CD4-positive, alpha-beta T cell (primary cell): ENCODE measurements at regions not wholly inside any gene's neighbourhood (a gene's known extent, or its start where the extent isn't known, plus 50 kb on each side); places are given as distances from the start of the nearest gene placed in this dataset.

Experiments
- ATAC-seq: fragments of 200-7000 bp; cut with Tn5 transposase; one replicate; pipeline ENCODE4 v1.10.0; 2022; ENCODE audit warnings: mild to moderate bottlenecking; ENCODE audit not compliant: poor library complexity
- CTCF ChIA-PET: fragments of 350-600 bp; sonication (Branson Sonifier 250); formaldehyde crosslinking; loops from one replicate; lab custom pipeline; 2021; ENCODE audit warnings: antibody characterized with exemption, inconsistent platforms; lab: Charles Lee
- POLR2A ChIA-PET: fragments of 350-600 bp; sonication (Branson Sonifier 250); formaldehyde crosslinking; loops from one replicate; lab custom pipeline; 2021; ENCODE audit warnings: antibody characterized with exemption, inconsistent platforms; lab: Charles Lee
- DNase-seq, 14 experiments: peaks; one replicate each; pipeline ENCODE4 v3.0.0-alpha.2; 2013 to 2020; ENCODE audit warnings: mixed read lengths in 2 of 14
- H3K27ac ChIP-seq, 2 donors: one replicate each; pipeline versions ENCODE4 v1.5.1 to v1.7.0; 2013; ENCODE audit warnings: low read length in 2 of 2, low read depth in 1 of 2, mild to moderate bottlenecking in 1 of 2
- H3K27me3 ChIP-seq, 2 experiments: 1 replicate in 1 of 2; 2 replicates in 1 of 2; pipeline versions ENCODE4 v1.6.1 to v1.7.0; 2013; ENCODE audit warnings: low read length in 2 of 2, control low read depth in 1 of 2, mild to moderate bottlenecking in 1 of 2, moderate library complexity in 1 of 2; ENCODE audit not compliant: insufficient read depth in 2 of 2, control insufficient read depth in 1 of 2
- H3K36me3 ChIP-seq: one replicate; pipeline ENCODE4 v1.6.1; 2013; ENCODE audit warnings: low read length, control low read depth; ENCODE audit not compliant: insufficient read depth
- H3K4me1 ChIP-seq: one replicate; pipeline ENCODE4 v1.6.1; 2013; ENCODE audit warnings: low read length, control low read depth; ENCODE audit not compliant: insufficient read depth
- H3K4me3 ChIP-seq: one replicate; pipeline ENCODE4 v1.5.1; 2013; ENCODE audit warnings: mild to moderate bottlenecking, low read length, moderate library complexity
- H3K9me3 ChIP-seq, 2 experiments: 1 replicate in 1 of 2; 2 replicates in 1 of 2; pipeline versions ENCODE4 v1.6.1 to v1.7.0; 2013; ENCODE audit warnings: low read length in 2 of 2, mild to moderate bottlenecking in 2 of 2, control low read depth in 1 of 2, moderate library complexity in 1 of 2; ENCODE audit not compliant: control insufficient read depth in 1 of 2, insufficient read depth in 1 of 2
- H3K27ac Mint-ChIP-seq: one replicate; pipeline ENCODE4 v1.8.0; 2020; ENCODE audit warnings: mixed read lengths
- H3K27me3 Mint-ChIP-seq: one replicate; pipeline ENCODE4 v1.8.0; 2021; ENCODE audit warnings: mixed read lengths
- H3K36me3 Mint-ChIP-seq: one replicate; pipeline ENCODE4 v1.8.0; 2021; ENCODE audit warnings: low read depth, mixed read lengths
- H3K4me1 Mint-ChIP-seq: one replicate; pipeline ENCODE4 v1.8.0; 2021; ENCODE audit warnings: low read depth, mixed read lengths
- H3K4me3 Mint-ChIP-seq: one replicate; pipeline ENCODE4 v1.8.0; 2020; ENCODE audit warnings: mild to moderate bottlenecking, mixed read lengths
- H3K9me3 Mint-ChIP-seq: one replicate; pipeline ENCODE4 v1.8.0; 2020; ENCODE audit warnings: mixed read lengths
- CTCF ChIP-seq: fragments of 200-600 bp; IDR thresholded peaks from one replicate; pipeline ENCODE4 v1.8.0; 2022; ENCODE audit warnings: antibody characterized with exemption, mild to moderate bottlenecking
- intact Hi-C, 2 experiments: fragments of 100-400 bp; cut with DNase I in 1 of 2; cut with micrococcal nuclease in 1 of 2; formaldehyde crosslinking; loops; one replicate each; pipeline versions ENCODE4 v1.15.1 to v1.9.0; 2023 to 2025; cut with DNase I, micrococcal nuclease

GRCh38 chr2:204447722-204448121 is 97.6 kb upstream of the PARD3B start:
- no peaks in the 10 kb centered on the region for H3K27me3 ChIP-seq
- no peak overlapping the region for H3K27ac Mint-ChIP-seq
- H3K4me3 Mint-ChIP-seq, result no peak overlapping the region
- no peaks in the 10 kb centered on the region for H3K9me3 ChIP-seq
- H3K27me3 Mint-ChIP-seq, result peaks cover 17% of the 10 kb centered on the region
- POLR2A ChIA-PET, result no interaction called here
- DNase-seq (no peak), ATAC-seq (no peak)
- no peaks in the 10 kb centered on the region for H3K4me1 ChIP-seq
- no peaks in the 10 kb centered on the region for H3K36me3 ChIP-seq
- CTCF ChIA-PET, result no interaction called here
- TF ChIP-seq CTCF, result no peak
- no peaks in the 10 kb centered on the region for H3K36me3 Mint-ChIP-seq
- H3K27ac ChIP-seq, result no peak overlapping the region
- H3K4me1 Mint-ChIP-seq, result no peaks in the 10 kb centered on the region
- intact Hi-C loops, result no loop called here
- no peak overlapping the region for H3K4me3 ChIP-seq
- peaks cover 7% of the 10 kb centered on the region for H3K9me3 Mint-ChIP-seq

GRCh38 chr2:204449977-204450376 is 95.3 kb upstream of the PARD3B start:
- Mint-ChIP-seq H3K27ac (no peak overlapping the region), H3K27me3 (peaks cover 10% of the 10 kb centered on the region), H3K4me3 (no peak overlapping the region), H3K36me3 (no peaks in the 10 kb centered on the region), H3K4me1 (no peaks in the 10 kb centered on the region), H3K9me3 (peaks cover 5% of the 10 kb centered on the region)
- CTCF ChIA-PET, result no interaction called here
- ATAC-seq, result no peak
- no peak overlapping the region for H3K4me3 ChIP-seq
- intact Hi-C loops, result no loop called here
- no peak for TF ChIP-seq CTCF
- no peak overlapping the region for H3K27ac ChIP-seq
- DNase-seq, result no peak
- no peaks in the 10 kb centered on the region for H3K36me3 ChIP-seq
- POLR2A ChIA-PET, result no interaction called here
- H3K27me3 ChIP-seq, result no peaks in the 10 kb centered on the region
- H3K4me1 ChIP-seq, result no peaks in the 10 kb centered on the region
- no peaks in the 10 kb centered on the region for H3K9me3 ChIP-seq

DNA sequence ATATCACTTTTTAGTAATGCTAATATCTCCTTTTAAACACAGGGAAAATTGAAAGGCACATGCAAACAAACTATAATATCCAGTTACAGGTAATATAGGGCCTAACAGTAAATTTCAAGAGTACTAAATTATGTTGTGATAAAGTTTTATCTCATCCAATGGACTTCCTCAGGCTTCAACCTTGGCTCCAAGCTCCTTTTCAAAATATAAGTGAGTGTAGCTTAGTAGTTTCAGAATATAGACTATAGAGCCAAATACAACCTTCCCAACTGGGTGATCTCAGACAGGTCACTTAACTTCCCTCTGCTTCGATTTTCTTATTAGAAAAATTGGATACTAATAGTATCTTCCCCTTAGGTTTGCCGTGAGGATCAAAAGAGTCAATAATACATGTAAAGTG is 93.5 kb upstream of the PARD3B start:
- Histone ChIP-seq H3K4me1 (no peaks in the 10 kb centered on the region), H3K36me3 (no peaks in the 10 kb centered on the region), H3K27ac (no peak overlapping the region), H3K9me3 (no peaks in the 10 kb centered on the region), H3K4me3 (no peak overlapping the region), H3K27me3 (no peaks in the 10 kb centered on the region)
- H3K9me3 Mint-ChIP-seq, result no peaks in the 10 kb centered on the region
- ATAC-seq (no peak), DNase-seq (no peak)
- no peaks in the 10 kb centered on the region for H3K4me1 Mint-ChIP-seq
- intact Hi-C loops, result no loop called here
- H3K27ac Mint-ChIP-seq, result no peak overlapping the region
- peaks cover 10% of the 10 kb centered on the region for H3K27me3 Mint-ChIP-seq
- POLR2A ChIA-PET, result no interaction called here
- H3K36me3 Mint-ChIP-seq, result no peaks in the 10 kb centered on the region
- CTCF ChIA-PET, result no interaction called here
- no peak for TF ChIP-seq CTCF
- H3K4me3 Mint-ChIP-seq, result no peak overlapping the region
